ENCODE measurements at regions not wholly inside any gene's neighbourhood (a gene's known extent, or its start where the extent isn't known, plus 50 kb on each side); places are given as distances from the start of the nearest gene placed in this dataset.

DNA sequence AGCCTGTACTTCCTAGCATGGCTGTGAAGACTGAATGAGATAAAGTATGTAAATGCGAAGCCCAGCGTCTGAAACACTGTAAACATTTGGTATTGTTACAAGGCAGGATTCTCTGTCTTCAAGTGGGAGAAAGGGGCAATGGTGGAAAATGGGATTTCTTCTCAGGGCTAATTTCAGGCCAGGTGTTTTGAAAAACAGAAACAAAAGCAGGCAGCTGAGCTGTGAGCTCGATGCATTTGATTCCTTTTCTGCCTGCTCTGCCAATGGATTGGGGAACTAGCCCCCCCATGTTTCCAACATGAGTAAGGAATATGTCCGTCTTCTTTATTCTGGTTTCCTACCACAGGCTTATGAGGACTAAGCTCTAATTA is 732.1 kb upstream of the AUTS2 start:
- no peaks in the 10 kb centered on the region for H3K9me2 ChIP-seq (ENCODE audit: insufficient read depth)
- H3K27me3 Mint-ChIP-seq (ENCODE audit: insufficient read depth, low read depth, poor library complexity) = peaks cover 5% of the 10 kb centered on the region
- DNase-seq (ENCODE audit: low spot score) = no peak

More for the DNA sequence above, 732.1 kb upstream of the AUTS2 start:
- Histone ChIP-seq H4K20me1 (replicated peaks; ENCODE audit: insufficient read depth) (no peaks in the 10 kb centered on the region), H3K27ac (ENCODE audit: low read depth) (no peak overlapping the region), H3K4me1 (ENCODE audit: insufficient read depth) (peaks cover 8% of the 10 kb centered on the region), H3K27me3 (ENCODE audit: insufficient read depth) (no peaks in the 10 kb centered on the region), H3K36me3 (ENCODE audit: insufficient read depth) (no peaks in the 10 kb centered on the region), H3K4me2 (no peak overlapping the region), H3F3A (replicated peaks; ENCODE audit: low read depth) (no peaks in the 10 kb centered on the region), H2AFZ (peak overlapping the region; percentile 47; the same call in 1 of the 2 replicates), H3K4me3 (no peak overlapping the region), H3K79me2 (replicated peaks; ENCODE audit: insufficient read depth) (no peaks in the 10 kb centered on the region)
- H3K27ac Mint-ChIP-seq = no peak overlapping the region
- H3K36me3 Mint-ChIP-seq (ENCODE audit: low read depth) = peaks cover 46% of the 10 kb centered on the region
- no peak overlapping the region for H3K4me3 Mint-ChIP-seq
- no peak for ATAC-seq
- no peak for TF ChIP-seq NANOG (IDR thresholded peaks at IDR 0.05; ENCODE audit: borderline replicate concordance)
- TF ChIP-seq, protein P1, sequence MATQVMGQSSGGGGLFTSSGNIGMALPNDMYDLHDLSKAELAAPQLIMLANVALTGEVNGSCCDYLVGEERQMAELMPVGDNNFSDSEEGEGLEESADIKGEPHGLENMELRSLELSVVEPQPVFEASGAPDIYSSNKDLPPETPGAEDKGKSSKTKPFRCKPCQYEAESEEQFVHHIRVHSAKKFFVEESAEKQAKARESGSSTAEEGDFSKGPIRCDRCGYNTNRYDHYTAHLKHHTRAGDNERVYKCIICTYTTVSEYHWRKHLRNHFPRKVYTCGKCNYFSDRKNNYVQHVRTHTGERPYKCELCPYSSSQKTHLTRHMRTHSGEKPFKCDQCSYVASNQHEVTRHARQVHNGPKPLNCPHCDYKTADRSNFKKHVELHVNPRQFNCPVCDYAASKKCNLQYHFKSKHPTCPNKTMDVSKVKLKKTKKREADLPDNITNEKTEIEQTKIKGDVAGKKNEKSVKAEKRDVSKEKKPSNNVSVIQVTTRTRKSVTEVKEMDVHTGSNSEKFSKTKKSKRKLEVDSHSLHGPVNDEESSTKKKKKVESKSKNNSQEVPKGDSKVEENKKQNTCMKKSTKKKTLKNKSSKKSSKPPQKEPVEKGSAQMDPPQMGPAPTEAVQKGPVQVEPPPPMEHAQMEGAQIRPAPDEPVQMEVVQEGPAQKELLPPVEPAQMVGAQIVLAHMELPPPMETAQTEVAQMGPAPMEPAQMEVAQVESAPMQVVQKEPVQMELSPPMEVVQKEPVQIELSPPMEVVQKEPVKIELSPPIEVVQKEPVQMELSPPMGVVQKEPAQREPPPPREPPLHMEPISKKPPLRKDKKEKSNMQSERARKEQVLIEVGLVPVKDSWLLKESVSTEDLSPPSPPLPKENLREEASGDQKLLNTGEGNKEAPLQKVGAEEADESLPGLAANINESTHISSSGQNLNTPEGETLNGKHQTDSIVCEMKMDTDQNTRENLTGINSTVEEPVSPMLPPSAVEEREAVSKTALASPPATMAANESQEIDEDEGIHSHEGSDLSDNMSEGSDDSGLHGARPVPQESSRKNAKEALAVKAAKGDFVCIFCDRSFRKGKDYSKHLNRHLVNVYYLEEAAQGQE (IDR thresholded peaks at IDR 0.05; ENCODE audit: unreplicated experiment) = no peak
- TF ChIP-seq, protein P2, sequence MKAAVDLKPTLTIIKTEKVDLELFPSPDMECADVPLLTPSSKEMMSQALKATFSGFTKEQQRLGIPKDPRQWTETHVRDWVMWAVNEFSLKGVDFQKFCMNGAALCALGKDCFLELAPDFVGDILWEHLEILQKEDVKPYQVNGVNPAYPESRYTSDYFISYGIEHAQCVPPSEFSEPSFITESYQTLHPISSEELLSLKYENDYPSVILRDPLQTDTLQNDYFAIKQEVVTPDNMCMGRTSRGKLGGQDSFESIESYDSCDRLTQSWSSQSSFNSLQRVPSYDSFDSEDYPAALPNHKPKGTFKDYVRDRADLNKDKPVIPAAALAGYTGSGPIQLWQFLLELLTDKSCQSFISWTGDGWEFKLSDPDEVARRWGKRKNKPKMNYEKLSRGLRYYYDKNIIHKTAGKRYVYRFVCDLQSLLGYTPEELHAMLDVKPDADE (IDR thresholded peaks at IDR 0.05) = no peak
- TF ChIP-seq, protein P3, sequence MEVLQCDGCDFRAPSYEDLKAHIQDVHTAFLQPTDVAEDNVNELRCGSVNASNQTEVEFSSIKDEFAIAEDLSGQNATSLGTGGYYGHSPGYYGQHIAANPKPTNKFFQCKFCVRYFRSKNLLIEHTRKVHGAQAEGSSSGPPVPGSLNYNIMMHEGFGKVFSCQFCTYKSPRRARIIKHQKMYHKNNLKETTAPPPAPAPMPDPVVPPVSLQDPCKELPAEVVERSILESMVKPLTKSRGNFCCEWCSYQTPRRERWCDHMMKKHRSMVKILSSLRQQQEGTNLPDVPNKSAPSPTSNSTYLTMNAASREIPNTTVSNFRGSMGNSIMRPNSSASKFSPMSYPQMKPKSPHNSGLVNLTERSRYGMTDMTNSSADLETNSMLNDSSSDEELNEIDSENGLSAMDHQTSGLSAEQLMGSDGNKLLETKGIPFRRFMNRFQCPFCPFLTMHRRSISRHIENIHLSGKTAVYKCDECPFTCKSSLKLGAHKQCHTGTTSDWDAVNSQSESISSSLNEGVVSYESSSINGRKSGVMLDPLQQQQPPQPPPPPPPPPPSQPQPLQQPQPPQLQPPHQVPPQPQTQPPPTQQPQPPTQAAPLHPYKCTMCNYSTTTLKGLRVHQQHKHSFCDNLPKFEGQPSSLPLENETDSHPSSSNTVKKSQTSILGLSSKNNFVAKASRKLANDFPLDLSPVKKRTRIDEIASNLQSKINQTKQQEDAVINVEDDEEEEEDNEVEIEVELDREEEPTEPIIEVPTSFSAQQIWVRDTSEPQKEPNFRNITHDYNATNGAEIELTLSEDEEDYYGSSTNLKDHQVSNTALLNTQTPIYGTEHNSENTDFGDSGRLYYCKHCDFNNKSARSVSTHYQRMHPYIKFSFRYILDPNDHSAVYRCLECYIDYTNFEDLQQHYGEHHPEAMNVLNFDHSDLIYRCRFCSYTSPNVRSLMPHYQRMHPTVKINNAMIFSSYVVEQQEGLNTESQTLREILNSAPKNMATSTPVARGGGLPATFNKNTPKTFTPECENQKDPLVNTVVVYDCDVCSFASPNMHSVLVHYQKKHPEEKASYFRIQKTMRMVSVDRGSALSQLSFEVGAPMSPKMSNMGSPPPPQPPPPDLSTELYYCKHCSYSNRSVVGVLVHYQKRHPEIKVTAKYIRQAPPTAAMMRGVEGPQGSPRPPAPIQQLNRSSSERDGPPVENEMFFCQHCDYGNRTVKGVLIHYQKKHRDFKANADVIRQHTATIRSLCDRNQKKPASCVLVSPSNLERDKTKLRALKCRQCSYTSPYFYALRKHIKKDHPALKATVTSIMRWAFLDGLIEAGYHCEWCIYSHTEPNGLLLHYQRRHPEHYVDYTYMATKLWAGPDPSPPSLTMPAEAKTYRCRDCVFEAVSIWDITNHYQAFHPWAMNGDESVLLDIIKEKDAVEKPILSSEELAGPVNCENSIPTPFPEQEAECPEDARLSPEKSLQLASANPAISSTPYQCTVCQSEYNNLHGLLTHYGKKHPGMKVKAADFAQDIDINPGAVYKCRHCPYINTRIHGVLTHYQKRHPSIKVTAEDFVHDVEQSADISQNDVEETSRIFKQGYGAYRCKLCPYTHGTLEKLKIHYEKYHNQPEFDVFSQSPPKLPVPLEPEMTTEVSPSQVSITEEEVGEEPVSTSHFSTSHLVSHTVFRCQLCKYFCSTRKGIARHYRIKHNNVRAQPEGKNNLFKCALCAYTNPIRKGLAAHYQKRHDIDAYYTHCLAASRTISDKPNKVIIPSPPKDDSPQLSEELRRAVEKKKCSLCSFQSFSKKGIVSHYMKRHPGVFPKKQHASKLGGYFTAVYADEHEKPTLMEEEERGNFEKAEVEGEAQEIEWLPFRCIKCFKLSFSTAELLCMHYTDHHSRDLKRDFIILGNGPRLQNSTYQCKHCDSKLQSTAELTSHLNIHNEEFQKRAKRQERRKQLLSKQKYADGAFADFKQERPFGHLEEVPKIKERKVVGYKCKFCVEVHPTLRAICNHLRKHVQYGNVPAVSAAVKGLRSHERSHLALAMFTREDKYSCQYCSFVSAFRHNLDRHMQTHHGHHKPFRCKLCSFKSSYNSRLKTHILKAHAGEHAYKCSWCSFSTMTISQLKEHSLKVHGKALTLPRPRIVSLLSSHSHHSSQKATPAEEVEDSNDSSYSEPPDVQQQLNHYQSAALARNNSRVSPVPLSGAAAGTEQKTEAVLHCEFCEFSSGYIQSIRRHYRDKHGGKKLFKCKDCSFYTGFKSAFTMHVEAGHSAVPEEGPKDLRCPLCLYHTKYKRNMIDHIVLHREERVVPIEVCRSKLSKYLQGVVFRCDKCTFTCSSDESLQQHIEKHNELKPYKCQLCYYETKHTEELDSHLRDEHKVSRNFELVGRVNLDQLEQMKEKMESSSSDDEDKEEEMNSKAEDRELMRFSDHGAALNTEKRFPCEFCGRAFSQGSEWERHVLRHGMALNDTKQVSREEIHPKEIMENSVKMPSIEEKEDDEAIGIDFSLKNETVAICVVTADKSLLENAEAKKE (CRISPR knock-in tag; IDR thresholded peaks at IDR 0.05) = no peak
- TF ChIP-seq, protein P4, sequence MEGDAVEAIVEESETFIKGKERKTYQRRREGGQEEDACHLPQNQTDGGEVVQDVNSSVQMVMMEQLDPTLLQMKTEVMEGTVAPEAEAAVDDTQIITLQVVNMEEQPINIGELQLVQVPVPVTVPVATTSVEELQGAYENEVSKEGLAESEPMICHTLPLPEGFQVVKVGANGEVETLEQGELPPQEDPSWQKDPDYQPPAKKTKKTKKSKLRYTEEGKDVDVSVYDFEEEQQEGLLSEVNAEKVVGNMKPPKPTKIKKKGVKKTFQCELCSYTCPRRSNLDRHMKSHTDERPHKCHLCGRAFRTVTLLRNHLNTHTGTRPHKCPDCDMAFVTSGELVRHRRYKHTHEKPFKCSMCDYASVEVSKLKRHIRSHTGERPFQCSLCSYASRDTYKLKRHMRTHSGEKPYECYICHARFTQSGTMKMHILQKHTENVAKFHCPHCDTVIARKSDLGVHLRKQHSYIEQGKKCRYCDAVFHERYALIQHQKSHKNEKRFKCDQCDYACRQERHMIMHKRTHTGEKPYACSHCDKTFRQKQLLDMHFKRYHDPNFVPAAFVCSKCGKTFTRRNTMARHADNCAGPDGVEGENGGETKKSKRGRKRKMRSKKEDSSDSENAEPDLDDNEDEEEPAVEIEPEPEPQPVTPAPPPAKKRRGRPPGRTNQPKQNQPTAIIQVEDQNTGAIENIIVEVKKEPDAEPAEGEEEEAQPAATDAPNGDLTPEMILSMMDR (conservative IDR thresholded peaks at IDR 0.05; ENCODE audit: low read depth in 2 of 2) = no peak
- no peak for TF ChIP-seq ZNF114 (CRISPR knock-in tag; IDR thresholded peaks at IDR 0.05)
- no peak for TF ChIP-seq ZNF331 (CRISPR knock-in tag; IDR thresholded peaks at IDR 0.05; ENCODE audit: low read depth)
- TF ChIP-seq EZH2phosphoT487 (IDR thresholded peaks at IDR 0.05; ENCODE audit: unreplicated experiment) = no peak
- TF ChIP-seq POLR2AphosphoS5 (IDR thresholded peaks at IDR 0.05; ENCODE audit: low read depth) = no peak
- no peak for TF ChIP-seq STAT1 (IDR thresholded peaks at IDR 0.05; ENCODE audit: unreplicated experiment)
- TF ChIP-seq JUNB (IDR thresholded peaks at IDR 0.05; ENCODE audit: unreplicated experiment) = no peak
- TF ChIP-seq EZH2 (IDR thresholded peaks at IDR 0.05; ENCODE audit: low read depth, unreplicated experiment) = no peak
- no peak for TF ChIP-seq CREB1 (CRISPR knock-in tag; IDR thresholded peaks at IDR 0.05; ENCODE audit: low read depth)
- peaks cover 98% of the 10 kb centered on the region for H3K9me3 Mint-ChIP-seq
- H3K4me1 Mint-ChIP-seq = no peaks in the 10 kb centered on the region; the same call in 2 of the 3 replicates
